IPS-NIHi7 (cell line): ENCODE measurements at regions not wholly inside any gene's neighbourhood (a gene's known extent, or its start where the extent isn't known, plus 50 kb on each side); places are given as distances from the start of the nearest gene placed in this dataset.

Source experiments
- DNase-seq: peaks from one replicate; pipeline ENCODE4 v3.0.0; 2012; ENCODE audit warnings: mixed read lengths; ENCODE audit errors: extremely low spot score

- no peak for DNase-seq
Measured at GRCh38 chr6:148285205-148285604, 57.4 kb upstream of the SASH1 start.

GRCh38 chr6:148286563-148286962 lies 56.1 kb upstream of the SASH1 start:
- no peak for DNase-seq

GRCh38 chr6:148287623-148288333 lies 54.9 kb upstream of the SASH1 start:
- DNase-seq = no peak

DNA sequence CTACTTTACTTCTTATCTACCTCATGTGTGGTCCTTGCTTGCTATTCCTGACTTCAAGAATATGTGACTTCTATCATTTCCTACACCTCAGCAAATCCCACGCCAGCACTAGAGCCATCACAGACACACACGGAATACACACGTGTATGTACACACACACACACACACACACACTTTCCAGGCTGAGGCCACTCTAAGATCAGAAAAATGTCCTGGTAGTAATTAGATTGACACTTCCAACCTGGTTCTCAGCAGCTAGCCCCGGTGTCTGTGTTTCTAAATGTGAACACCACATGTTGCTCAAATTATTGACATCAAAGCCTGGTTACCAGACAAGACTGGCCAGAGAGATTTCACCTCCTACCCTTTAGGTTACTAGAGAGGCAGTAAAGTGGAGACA lies 54.1 kb upstream of the SASH1 start:
- no peak for DNase-seq

DNA sequence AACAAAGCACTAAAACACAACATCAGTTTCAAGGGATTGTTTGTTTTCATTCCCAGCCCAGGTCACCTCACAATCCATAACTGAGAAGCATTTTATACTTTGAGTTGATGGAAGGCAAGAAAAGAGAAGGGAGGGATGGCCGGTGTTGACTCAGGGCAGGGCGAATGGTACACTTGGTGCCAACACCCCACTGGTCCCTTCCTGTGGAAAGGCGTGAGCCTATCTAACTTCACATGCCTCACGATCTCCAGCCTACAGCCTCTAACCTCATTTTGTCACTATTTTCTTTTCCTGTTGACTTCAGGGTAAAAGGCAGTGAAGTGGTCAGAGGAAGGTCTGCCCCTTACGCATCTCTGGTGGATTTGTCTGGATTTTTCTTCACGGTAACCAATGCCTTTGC lies 53.5 kb upstream of the SASH1 start:
- DNase-seq = no peak

DNA sequence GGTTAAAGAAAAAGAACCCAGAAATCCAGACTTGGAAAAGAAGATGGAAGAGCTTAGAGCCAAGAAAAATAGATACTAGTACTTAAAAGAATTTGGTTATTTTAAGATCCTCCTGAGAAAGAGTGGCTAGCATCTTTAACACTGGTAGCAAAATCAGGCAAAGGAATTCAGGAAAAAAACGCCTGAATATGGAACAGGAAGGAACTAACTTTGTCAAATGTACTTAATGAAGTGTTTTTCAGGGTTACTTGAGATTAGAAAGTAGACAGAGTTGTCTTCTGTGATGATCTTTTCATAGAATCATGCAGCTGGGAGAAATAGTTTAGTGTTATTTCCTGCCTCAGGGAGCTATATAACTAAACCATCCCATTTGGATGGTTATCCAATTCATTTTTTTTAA lies 50.8 kb upstream of the SASH1 start:
- no peak for DNase-seq
